WI38 (cell line): ENCODE measurements at regions not wholly inside any gene's neighbourhood (a gene's known extent, or its start where the extent isn't known, plus 50 kb on each side); places are given as distances from the start of the nearest gene placed in this dataset.

Experiments used
- H3K4me3 ChIP-seq: 2 replicates; pipeline ENCODE4 v1.5.1; 2011; ENCODE audit warnings: low read depth, mild to moderate bottlenecking, control low read depth, low read length
- CTCF ChIP-seq: IDR thresholded peaks from 2 replicates; pipeline ENCODE4 v1.5.1; 2012; ENCODE audit warnings: low read depth, mild to moderate bottlenecking, control low read depth, low read length

DNA sequence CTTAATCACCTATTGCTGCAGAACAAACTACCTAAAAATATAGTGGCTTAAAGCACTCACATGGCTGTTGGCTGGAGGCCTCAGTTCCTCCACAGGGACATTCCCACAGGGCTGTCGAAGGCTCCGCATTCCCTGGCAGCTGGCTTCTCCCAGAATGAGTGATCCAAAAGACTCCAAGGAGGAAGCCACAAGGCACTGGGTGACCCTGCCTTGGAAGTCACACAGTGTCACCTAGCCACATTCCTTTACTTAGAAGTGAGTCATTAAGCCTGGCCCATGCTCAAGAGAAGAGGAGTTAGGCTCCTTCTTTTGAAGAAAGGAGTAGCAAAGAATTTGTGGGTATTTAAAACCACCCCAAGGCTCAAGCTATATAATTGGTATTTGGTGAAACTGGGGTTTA, 63.9 kb upstream of the MAP1LC3B2 start:
- no peak overlapping the region for H3K4me3 ChIP-seq
- no peak for TF ChIP-seq CTCF

DNA sequence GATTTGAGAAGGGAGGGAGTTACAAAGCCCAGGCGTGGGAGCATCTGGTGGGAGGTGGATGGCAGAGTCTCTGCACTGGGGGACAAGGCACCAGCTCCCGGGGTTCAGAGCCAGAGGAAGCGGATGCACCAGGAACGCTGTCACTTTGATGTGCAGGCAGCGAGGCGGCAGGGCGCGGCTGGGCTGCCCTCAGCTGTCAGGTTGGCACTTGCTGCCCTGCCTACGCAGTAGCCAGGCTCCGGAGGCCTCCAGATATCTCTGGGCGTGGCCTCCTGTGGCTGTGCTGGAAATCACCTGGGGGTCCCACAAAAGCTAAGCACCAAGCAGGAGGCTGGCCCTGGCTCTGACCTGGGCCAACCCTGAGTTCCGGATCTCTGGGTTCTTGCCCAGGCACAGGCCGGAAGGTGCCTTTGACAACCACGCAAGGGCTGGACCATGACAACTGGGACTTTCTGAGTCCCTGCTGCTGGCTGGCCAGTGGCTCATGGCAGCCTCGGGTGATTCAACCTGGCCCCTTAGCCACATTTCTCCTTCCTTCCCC, 62.1 kb upstream of the MAP1LC3B2 start:
- H3K4me3 ChIP-seq = no peak overlapping the region

DNA sequence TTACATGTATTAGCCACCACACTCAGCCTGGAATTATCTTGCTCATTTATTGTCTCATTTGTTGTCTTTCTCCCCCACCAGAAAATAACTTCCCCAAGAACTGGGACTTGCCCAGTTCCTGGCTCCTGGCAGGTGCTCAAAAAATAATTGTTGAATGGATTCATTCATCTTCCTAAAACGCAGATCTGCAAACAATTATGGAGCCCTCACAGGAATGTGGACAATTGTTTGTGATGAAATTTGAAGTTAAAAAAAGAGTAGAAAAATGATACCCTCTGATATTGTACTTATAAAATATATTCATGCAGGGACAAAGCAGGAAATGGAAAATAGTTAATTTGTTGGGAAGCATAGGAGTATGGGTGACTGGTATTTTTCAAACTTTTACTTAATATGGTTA, 60.7 kb upstream of the MAP1LC3B2 start:
- no peak overlapping the region for H3K4me3 ChIP-seq
- TF ChIP-seq CTCF = no peak

More for the DNA sequence above, 62.1 kb upstream of the MAP1LC3B2 start:
- no peak for TF ChIP-seq CTCF

DNA sequence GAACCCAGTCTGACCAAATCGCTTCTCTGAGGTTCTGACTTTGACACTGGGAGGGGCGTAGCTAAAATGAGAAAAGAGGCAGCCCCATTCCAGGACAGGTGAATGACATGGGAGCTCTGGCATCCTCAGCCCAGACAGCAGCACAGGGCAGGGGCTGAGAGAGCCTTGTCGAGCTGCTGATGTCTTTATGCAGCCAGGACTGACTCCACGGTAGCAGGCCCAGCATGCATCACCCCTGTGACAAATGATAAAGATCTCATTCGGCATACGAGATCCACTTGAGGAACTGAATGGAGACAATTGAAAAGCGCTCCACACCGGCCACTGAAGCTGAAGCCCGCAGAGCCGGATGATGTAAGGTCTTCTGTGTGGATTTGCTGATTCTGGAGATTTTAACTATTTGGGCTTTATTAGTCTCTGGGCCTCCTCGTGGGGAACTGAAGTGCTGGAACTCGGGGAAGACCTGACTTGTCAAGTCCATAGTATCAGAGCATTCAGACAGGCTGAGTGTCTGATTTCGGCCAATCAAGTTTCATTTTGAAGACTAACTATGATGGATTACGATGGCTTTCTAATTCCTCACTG, 56.9 kb upstream of the MAP1LC3B2 start:
- no peak for TF ChIP-seq CTCF
- H3K4me3 ChIP-seq = no peak overlapping the region

DNA sequence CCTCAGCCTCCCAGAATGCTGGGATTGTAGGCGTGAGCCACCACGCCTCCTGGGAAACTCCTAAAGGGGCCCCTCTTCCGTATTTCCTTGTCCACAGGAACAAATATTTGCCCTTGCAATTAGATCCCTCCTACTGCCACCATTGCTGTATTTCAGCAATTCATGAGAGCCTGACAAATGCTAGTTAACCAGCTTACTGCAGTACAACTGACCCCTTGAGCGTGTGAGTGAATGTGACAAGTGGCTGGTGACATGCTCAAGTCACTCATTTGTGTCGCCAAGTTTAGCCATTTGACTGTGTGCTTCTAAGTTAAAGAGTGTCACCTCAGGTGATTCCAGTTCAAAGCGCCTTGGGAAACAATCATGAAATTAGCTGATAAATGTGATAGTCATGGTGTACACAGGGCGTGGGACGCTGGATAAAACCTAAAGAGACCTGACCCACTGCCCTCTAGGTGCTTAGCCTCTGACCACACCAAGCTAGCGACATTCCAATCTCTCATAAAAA, 56.1 kb upstream of the MAP1LC3B2 start:
- TF ChIP-seq CTCF = no peak
- no peak overlapping the region for H3K4me3 ChIP-seq

DNA sequence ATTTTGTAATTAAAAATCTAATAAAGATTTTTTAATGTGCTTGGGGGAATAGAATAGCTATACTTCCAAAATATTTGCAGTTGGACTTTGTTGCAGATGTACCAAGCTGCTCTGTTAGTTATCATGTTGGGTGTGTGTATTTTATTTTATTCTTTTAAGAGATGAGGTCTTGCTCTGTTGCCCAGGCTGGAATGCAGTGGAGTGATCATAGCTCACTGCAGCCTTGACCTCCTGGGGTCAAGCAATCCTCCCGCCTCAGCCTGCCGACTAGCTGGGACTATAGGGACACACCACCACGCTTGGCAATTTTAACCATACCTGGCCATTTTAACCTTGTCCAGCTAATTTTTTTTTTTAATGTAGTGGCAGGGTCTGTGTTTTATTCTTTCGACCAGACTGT, 54.7 kb upstream of the MAP1LC3B2 start:
- H3K4me3 ChIP-seq = no peak overlapping the region
- no peak for TF ChIP-seq CTCF

- no peak for TF ChIP-seq CTCF
- H3K4me3 ChIP-seq = no peak overlapping the region
Measured at GRCh38 chr12:116506697-116507064, 52.5 kb upstream of the MAP1LC3B2 start.
